ENCODE measurements at regions not wholly inside any gene's neighbourhood (a gene's known extent, or its start where the extent isn't known, plus 50 kb on each side); places are given as distances from the start of the nearest gene placed in this dataset.

DNA sequence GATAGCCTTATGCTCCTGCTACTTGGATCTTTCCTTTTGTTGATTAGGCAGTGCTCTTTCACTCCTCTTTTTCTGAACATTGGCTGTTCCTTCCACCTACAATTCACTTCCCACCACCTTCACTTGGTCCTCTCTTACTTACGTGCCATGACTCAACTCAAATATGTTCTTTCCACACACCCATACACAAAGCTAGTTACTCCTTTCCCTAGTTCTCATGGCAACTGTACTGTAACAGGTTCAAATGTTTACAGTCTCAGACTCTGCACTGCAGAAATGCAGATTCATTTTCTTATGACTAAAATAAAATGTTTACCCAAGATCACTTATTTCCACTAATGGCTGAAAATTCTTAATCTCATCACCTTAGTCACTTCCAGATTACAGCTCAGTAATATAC lies 174.0 kb upstream of the TSHZ2 start:
- H3K27me3 ChIP-seq (replicated peaks; ENCODE audit: insufficient read depth, low read length) = no peaks in the 10 kb centered on the region
- H3K36me3 ChIP-seq (replicated peaks; ENCODE audit: insufficient read depth, low read length) = no peaks in the 10 kb centered on the region
- no peak overlapping the region for H3K4me2 ChIP-seq (ENCODE audit: low read depth, low read length)
- H3K27ac ChIP-seq (ENCODE audit: low read length) = no peak overlapping the region
- H2AFZ ChIP-seq (ENCODE audit: low read length) = no peak overlapping the region
- no peaks in the 10 kb centered on the region for H4K20me1 ChIP-seq (ENCODE audit: insufficient read depth, low read length)
- DNase-seq = no peak
- TF ChIP-seq EZH2phosphoT487 (IDR thresholded peaks at IDR 0.05; ENCODE audit: low read length) = no peak
- TF ChIP-seq, protein P1, sequence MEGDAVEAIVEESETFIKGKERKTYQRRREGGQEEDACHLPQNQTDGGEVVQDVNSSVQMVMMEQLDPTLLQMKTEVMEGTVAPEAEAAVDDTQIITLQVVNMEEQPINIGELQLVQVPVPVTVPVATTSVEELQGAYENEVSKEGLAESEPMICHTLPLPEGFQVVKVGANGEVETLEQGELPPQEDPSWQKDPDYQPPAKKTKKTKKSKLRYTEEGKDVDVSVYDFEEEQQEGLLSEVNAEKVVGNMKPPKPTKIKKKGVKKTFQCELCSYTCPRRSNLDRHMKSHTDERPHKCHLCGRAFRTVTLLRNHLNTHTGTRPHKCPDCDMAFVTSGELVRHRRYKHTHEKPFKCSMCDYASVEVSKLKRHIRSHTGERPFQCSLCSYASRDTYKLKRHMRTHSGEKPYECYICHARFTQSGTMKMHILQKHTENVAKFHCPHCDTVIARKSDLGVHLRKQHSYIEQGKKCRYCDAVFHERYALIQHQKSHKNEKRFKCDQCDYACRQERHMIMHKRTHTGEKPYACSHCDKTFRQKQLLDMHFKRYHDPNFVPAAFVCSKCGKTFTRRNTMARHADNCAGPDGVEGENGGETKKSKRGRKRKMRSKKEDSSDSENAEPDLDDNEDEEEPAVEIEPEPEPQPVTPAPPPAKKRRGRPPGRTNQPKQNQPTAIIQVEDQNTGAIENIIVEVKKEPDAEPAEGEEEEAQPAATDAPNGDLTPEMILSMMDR (IDR thresholded peaks at IDR 0.05; ENCODE audit: low read length) = no peak
- TF ChIP-seq EZH2 (optimal IDR thresholded peaks at IDR 0.05; ENCODE audit: low read depth, low read length) = no peak
- H3K4me1 ChIP-seq (ENCODE audit: low read length) = no peaks in the 10 kb centered on the region
- no peaks in the 10 kb centered on the region for H3K79me2 ChIP-seq (ENCODE audit: low read length)
- H3K9me3 ChIP-seq (replicated peaks; ENCODE audit: insufficient read depth, low read length) = no peaks in the 10 kb centered on the region
- no peak overlapping the region for H3K9ac ChIP-seq (ENCODE audit: low read length)
- no peaks in the 10 kb centered on the region for H3F3A ChIP-seq (ENCODE audit: insufficient read depth, low read length)
- no peak overlapping the region for H3K4me3 ChIP-seq (ENCODE audit: low read length)
- H3K9me2 ChIP-seq (replicated peaks; ENCODE audit: insufficient read depth, low read length) = no peaks in the 10 kb centered on the region

DNA sequence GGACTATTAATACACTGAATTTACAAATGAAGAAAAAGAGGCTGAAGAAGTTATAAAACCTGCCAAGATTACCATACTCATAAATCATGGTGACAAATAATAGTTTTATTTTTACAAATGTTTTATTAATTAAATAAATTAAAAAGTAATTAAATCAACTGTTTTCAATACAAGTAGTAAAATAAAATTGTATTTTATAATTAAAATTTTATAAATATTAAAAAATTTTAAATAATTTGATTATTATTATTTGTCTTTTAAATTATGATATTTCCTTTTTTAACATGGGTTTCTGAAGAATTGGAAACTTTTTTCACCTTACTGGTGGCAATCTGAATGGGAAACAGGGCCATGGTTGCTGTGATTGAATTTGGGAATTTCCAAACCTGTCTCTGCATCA lies 177.3 kb upstream of the TSHZ2 start:
- Histone ChIP-seq H3K9me3 (replicated peaks; ENCODE audit: insufficient read depth, low read length) (no peaks in the 10 kb centered on the region), H2AFZ (ENCODE audit: low read length) (no peak overlapping the region), H3K9me2 (replicated peaks; ENCODE audit: insufficient read depth, low read length) (no peaks in the 10 kb centered on the region), H3K27ac (ENCODE audit: low read length) (no peak overlapping the region), H3F3A (ENCODE audit: insufficient read depth, low read length) (no peaks in the 10 kb centered on the region), H3K4me2 (ENCODE audit: low read depth, low read length) (no peak overlapping the region), H3K4me1 (ENCODE audit: low read length) (no peaks in the 10 kb centered on the region), H3K4me3 (ENCODE audit: low read length) (no peak overlapping the region), H3K9ac (ENCODE audit: low read length) (no peak overlapping the region), H3K27me3 (replicated peaks; ENCODE audit: insufficient read depth, low read length) (no peaks in the 10 kb centered on the region), H3K36me3 (replicated peaks; ENCODE audit: insufficient read depth, low read length) (no peaks in the 10 kb centered on the region), H4K20me1 (ENCODE audit: insufficient read depth, low read length) (no peaks in the 10 kb centered on the region), H3K79me2 (ENCODE audit: low read length) (no peaks in the 10 kb centered on the region)
- no peak for TF ChIP-seq EZH2phosphoT487 (IDR thresholded peaks at IDR 0.05; ENCODE audit: low read length)
- TF ChIP-seq, protein P1 (IDR thresholded peaks at IDR 0.05; ENCODE audit: low read length) = no peak
- no peak for TF ChIP-seq EZH2 (optimal IDR thresholded peaks at IDR 0.05; ENCODE audit: low read depth, low read length)
- DNase-seq = no peak

DNA sequence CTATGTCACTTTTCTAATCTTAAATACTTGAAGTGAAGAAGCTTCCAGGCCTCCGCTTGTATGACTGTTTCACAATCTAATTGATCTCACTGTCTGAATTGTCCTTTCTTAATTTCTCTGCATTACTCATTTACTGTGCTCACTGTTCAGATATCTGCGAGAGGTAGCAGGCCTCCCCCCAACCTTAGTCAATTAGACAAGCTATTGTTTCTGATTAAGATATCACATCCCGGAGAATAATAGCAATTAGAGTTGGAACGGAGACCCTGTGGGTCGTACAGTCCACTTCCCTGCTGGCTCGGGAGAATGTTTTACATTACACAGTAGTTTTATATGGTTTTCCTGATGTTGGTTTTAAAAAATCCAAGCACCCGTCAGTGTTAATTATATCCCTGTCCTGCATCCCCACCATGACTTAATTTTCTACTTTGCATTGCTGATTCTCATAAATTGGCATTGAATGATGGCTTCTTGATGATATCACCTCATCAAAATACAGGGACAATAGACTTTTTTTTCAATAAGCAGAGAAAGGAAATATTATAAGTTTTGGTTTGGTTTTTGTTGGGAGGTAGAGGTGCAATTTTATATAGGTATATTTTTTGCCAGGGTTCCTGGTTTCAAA lies 178.7 kb upstream of the TSHZ2 start:
- Histone ChIP-seq H2AFZ (ENCODE audit: low read length) (no peak overlapping the region), H3K9me3 (replicated peaks; ENCODE audit: insufficient read depth, low read length) (no peaks in the 10 kb centered on the region), H3K9me2 (replicated peaks; ENCODE audit: insufficient read depth, low read length) (no peaks in the 10 kb centered on the region), H3F3A (ENCODE audit: insufficient read depth, low read length) (no peaks in the 10 kb centered on the region), H4K20me1 (ENCODE audit: insufficient read depth, low read length) (no peaks in the 10 kb centered on the region), H3K9ac (ENCODE audit: low read length) (no peak overlapping the region), H3K79me2 (ENCODE audit: low read length) (no peaks in the 10 kb centered on the region), H3K4me2 (ENCODE audit: low read depth, low read length) (no peak overlapping the region), H3K27ac (ENCODE audit: low read length) (no peak overlapping the region), H3K36me3 (replicated peaks; ENCODE audit: insufficient read depth, low read length) (no peaks in the 10 kb centered on the region), H3K27me3 (replicated peaks; ENCODE audit: insufficient read depth, low read length) (no peaks in the 10 kb centered on the region), H3K4me1 (ENCODE audit: low read length) (no peaks in the 10 kb centered on the region), H3K4me3 (ENCODE audit: low read length) (no peak overlapping the region)
- no peak for DNase-seq
- TF ChIP-seq EZH2 (optimal IDR thresholded peaks at IDR 0.05; ENCODE audit: low read depth, low read length) (no peak), EZH2phosphoT487 (IDR thresholded peaks at IDR 0.05; ENCODE audit: low read length) (no peak)
- TF ChIP-seq, protein P1 (IDR thresholded peaks at IDR 0.05; ENCODE audit: low read length) = no peak

Data from MM.1S (cell line).